ENCODE measurements at regions not wholly inside any gene's neighbourhood (a gene's known extent, or its start where the extent isn't known, plus 50 kb on each side); places are given as distances from the start of the nearest gene placed in this dataset.

DNA sequence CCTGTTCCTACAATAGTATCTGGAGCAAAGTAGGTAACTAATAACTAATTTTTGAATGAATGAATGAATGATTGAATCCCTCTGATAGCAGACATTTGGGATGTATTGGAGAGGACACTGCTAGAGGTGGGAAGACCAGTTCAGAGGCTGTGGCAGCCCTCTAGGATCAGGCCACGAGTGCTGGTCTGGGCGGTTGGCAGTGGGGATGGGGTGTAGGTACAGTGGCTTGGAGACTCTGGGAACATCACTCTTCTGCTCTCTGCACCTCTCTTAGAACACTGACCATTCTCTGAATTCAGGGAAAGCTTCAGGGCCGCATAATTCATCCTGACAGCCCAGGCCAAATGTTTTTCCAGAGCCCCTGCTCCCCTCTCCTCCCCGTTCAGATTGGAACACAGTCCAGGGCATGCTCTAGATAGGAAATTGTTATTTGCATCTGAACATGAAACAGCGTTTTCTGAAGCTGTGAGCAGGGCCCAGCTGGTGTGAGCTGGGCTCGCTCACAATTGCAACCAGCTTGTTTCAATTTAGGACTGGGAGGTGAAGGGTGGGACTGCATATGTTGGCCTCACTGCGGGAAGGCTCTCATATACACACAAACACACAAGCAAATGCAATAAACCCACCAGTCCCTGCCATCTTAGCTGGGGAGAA is 253.1 kb upstream of the USP24 start:
- TF ChIP-seq POLR2A (IDR thresholded peaks at IDR 0.05; ENCODE audit: low read depth) (no peak), POLR2AphosphoS5 (IDR thresholded peaks at IDR 0.05) (no peak)
- TF ChIP-seq, protein P1, sequence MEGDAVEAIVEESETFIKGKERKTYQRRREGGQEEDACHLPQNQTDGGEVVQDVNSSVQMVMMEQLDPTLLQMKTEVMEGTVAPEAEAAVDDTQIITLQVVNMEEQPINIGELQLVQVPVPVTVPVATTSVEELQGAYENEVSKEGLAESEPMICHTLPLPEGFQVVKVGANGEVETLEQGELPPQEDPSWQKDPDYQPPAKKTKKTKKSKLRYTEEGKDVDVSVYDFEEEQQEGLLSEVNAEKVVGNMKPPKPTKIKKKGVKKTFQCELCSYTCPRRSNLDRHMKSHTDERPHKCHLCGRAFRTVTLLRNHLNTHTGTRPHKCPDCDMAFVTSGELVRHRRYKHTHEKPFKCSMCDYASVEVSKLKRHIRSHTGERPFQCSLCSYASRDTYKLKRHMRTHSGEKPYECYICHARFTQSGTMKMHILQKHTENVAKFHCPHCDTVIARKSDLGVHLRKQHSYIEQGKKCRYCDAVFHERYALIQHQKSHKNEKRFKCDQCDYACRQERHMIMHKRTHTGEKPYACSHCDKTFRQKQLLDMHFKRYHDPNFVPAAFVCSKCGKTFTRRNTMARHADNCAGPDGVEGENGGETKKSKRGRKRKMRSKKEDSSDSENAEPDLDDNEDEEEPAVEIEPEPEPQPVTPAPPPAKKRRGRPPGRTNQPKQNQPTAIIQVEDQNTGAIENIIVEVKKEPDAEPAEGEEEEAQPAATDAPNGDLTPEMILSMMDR (IDR thresholded peaks at IDR 0.05) = no peak
